Peyer's patch (tissue), 4 donors: ENCODE measurements at regions not wholly inside any gene's neighbourhood (a gene's known extent, or its start where the extent isn't known, plus 50 kb on each side); places are given as distances from the start of the nearest gene placed in this dataset.

Source experiments
- POLR2A ChIP-seq, 2 donors: fragments of 450-650 bp; IDR thresholded peaks; one replicate each; pipeline ENCODE4 v1.5.1; 2017; ENCODE audit warnings: antibody characterized with exemption in 2 of 2, mild to moderate bottlenecking in 2 of 2, moderate library complexity in 2 of 2
- TF ChIP-seq, protein P1 (sequence below), 6 experiments: fragments of 450-650 bp in 4 of 6; fragments of 200-600 bp in 2 of 6; sonication (generic) in 1 of 6; IDR thresholded peaks; one replicate each; pipeline ENCODE4 v1.5.1; 2017 to 2019; ENCODE audit warnings: antibody characterized with exemption in 6 of 6, mild to moderate bottlenecking in 3 of 6, moderate library complexity in 1 of 6

DNA sequence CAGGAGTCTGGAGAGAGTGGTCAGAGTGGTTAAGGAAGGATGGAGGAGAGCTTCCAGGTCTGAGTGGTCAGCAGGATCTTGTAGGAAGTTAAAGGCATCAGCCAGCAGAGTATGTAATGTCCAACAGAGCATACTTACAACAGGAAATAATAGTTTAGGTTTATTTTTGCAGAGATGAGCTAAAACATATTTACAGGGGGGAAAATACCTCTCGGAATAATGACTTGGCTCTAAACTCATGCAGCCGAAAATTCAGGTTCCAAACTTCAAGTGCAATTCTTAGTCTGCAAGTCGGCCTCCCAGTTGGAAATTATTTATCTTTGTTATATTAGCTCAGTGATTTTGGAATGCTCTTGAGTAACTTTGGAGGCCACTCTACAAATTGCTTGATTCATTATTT is 385.0 kb upstream of the C2CD4B start:
- TF ChIP-seq, protein P1, sequence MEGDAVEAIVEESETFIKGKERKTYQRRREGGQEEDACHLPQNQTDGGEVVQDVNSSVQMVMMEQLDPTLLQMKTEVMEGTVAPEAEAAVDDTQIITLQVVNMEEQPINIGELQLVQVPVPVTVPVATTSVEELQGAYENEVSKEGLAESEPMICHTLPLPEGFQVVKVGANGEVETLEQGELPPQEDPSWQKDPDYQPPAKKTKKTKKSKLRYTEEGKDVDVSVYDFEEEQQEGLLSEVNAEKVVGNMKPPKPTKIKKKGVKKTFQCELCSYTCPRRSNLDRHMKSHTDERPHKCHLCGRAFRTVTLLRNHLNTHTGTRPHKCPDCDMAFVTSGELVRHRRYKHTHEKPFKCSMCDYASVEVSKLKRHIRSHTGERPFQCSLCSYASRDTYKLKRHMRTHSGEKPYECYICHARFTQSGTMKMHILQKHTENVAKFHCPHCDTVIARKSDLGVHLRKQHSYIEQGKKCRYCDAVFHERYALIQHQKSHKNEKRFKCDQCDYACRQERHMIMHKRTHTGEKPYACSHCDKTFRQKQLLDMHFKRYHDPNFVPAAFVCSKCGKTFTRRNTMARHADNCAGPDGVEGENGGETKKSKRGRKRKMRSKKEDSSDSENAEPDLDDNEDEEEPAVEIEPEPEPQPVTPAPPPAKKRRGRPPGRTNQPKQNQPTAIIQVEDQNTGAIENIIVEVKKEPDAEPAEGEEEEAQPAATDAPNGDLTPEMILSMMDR (IDR thresholded peaks at IDR 0.05), result no peak
- no peak for TF ChIP-seq POLR2A (IDR thresholded peaks at IDR 0.05)
